GM12878 (cell line): ENCODE measurements at regions not wholly inside any gene's neighbourhood (a gene's known extent, or its start where the extent isn't known, plus 50 kb on each side); places are given as distances from the start of the nearest gene placed in this dataset.

Source experiments
- ATAC-seq: fragments of 200-7000 bp; cut with Tn5 transposase; 3 replicates; pipeline ENCODE4 v1.9.1; 2020; ENCODE audit warnings: mild to moderate bottlenecking, moderate library complexity
- BruUV-seq: library from RNA; stranded (reverse); fragments of 400-500 nt; replicated peaks from 2 replicates; lab custom pipeline; 2021; lab: Mats Ljungman, UMichigan
- CTCF ChIA-PET: fragments of 300-600 bp; sonication (Branson Sonifier 250); formaldehyde crosslinking; extraction: SDS; loops from one replicate; lab custom pipeline; 2021; ENCODE audit warnings: inconsistent platforms; lab: Yijun Ruan, JAX
- POLR2A ChIA-PET: fragments of 350-600 bp; formaldehyde crosslinking; extraction: SDS; loops from one replicate; lab custom pipeline; 2021; ENCODE audit warnings: inconsistent platforms; lab: Charles Lee
- RAD21 ChIA-PET: fragments of 300-600 bp; sonication (Branson Sonifier 250); formaldehyde crosslinking; loops from one replicate; lab custom pipeline; 2023; ENCODE audit warnings: antibody characterized with exemption; ENCODE audit not compliant: unreplicated experiment; lab: Charles Lee
- SMC1A ChIA-PET: fragments of 300-600 bp; sonication (Branson Sonifier 250); formaldehyde crosslinking; loops from one replicate; lab custom pipeline; 2023; ENCODE audit not compliant: unreplicated experiment, uncharacterized antibody; lab: Charles Lee
- DNase-seq: peaks from one replicate; pipeline ENCODE4 v3.0.0-alpha.2; 2011; ENCODE audit warnings: low read depth, low spot score
- FAIRE-seq: peaks from 3 replicates; lab custom pipeline; 2011; peaks lifted over from hg19 to GRCh38; lab: Jason Lieb, UNC
- H2AFZ ChIP-seq: 2 replicates; pipeline ENCODE4 v1.6.0; 2011; ENCODE audit warnings: low read depth, low read length, control low read depth; ENCODE audit not compliant: control insufficient read depth
- H3K27ac ChIP-seq: 2 replicates; pipeline ENCODE4 v1.5.1; 2011; ENCODE audit warnings: control low read depth; ENCODE audit not compliant: control insufficient read depth, insufficient read depth
- H3K27me3 ChIP-seq, 2 experiments: replicated peaks in 1 of 2; 2 replicates each; pipeline versions ENCODE4 v1.6.0 to v1.6.1; 2011; ENCODE audit warnings: low read length in 1 of 2; ENCODE audit not compliant: control insufficient read depth in 2 of 2, insufficient read depth in 2 of 2
- H3K36me3 ChIP-seq, 2 experiments: 2 replicates each; pipeline ENCODE4 v1.5.1; 2011; ENCODE audit warnings: low read length in 1 of 2; ENCODE audit not compliant: control insufficient read depth in 2 of 2, insufficient read depth in 2 of 2
- H3K4me1 ChIP-seq: 2 replicates; pipeline ENCODE4 v1.6.1; 2011; ENCODE audit warnings: mild to moderate bottlenecking, low read length, moderate library complexity, mixed read lengths; ENCODE audit not compliant: control insufficient read depth, insufficient read depth
- H3K4me2 ChIP-seq: 2 replicates; pipeline ENCODE4 v1.6.0; 2011; ENCODE audit warnings: control low read depth; ENCODE audit not compliant: control insufficient read depth, insufficient read depth
- H3K4me3 ChIP-seq: fragments of 200-600 bp; sonication (generic); 2 replicates; pipeline ENCODE4 v1.5.1; 2016
- H3K79me2 ChIP-seq: 2 replicates; pipeline ENCODE4 v1.6.0; 2011; ENCODE audit warnings: low read length; ENCODE audit not compliant: control insufficient read depth, insufficient read depth
- H3K9ac ChIP-seq: 2 replicates; pipeline ENCODE4 v1.8.0; 2011; ENCODE audit warnings: low read length, control low read depth, mixed read lengths; ENCODE audit not compliant: control insufficient read depth, insufficient read depth
- H3K9me3 ChIP-seq: replicated peaks from 3 replicates; pipeline ENCODE4 v1.5.1; 2011; ENCODE audit warnings: mild to moderate bottlenecking, low read length; ENCODE audit not compliant: control insufficient read depth, insufficient read depth
- H4K20me1 ChIP-seq: 2 replicates; pipeline ENCODE4 v1.6.0; 2011; ENCODE audit not compliant: control insufficient read depth, insufficient read depth
- ASH2L ChIP-seq: fragments of 300-600, 200-600 bp; sonication (generic); IDR thresholded peaks from 2 replicates; pipeline ENCODE4 v1.6.1; 2017; ENCODE audit warnings: low read depth, mild to moderate bottlenecking, borderline replicate concordance
- BRCA1 ChIP-seq: IDR thresholded peaks from 2 replicates; pipeline ENCODE4 v1.6.1; 2011; ENCODE audit warnings: low read depth, low read length, improper control_type of control experiment
- CHD2 ChIP-seq: IDR thresholded peaks from 2 replicates; pipeline ENCODE4 v1.6.1; 2011; ENCODE audit warnings: low read depth, low read length, improper control_type of control experiment, borderline replicate concordance
- CREB1 ChIP-seq: IDR thresholded peaks from 2 replicates; pipeline ENCODE4 v1.6.1; 2012; ENCODE audit warnings: low read depth, mild to moderate bottlenecking, inconsistent platforms
- E4F1 ChIP-seq: fragments of 450-650 bp; IDR thresholded peaks from 2 replicates; pipeline ENCODE4 v1.6.1; 2018; ENCODE audit warnings: borderline replicate concordance, mild to moderate bottlenecking; ENCODE audit not compliant: partially characterized antibody
- EZH2 ChIP-seq: IDR thresholded peaks from 2 replicates; pipeline ENCODE4 v1.6.1; 2012; ENCODE audit warnings: low read depth, mild to moderate bottlenecking, control low read depth, inconsistent platforms, low read length, borderline replicate concordance; ENCODE audit not compliant: control insufficient read depth
- HDGF ChIP-seq: fragments of 450-650 bp; IDR thresholded peaks from 2 replicates; pipeline ENCODE4 v1.6.1; 2016; ENCODE audit warnings: antibody characterized with exemption
- IKZF2 ChIP-seq, 2 experiments: fragments of 450-650 bp; IDR thresholded peaks; 2 replicates each; pipeline ENCODE4 v1.6.1; 2017; ENCODE audit warnings: mild to moderate bottlenecking in 2 of 2, moderate library complexity in 2 of 2
- RCOR1 ChIP-seq: conservative IDR thresholded peaks from 2 replicates; pipeline ENCODE4 v1.6.1; 2012; ENCODE audit warnings: low read depth, low read length, improper control_type of control experiment
- SIN3A ChIP-seq: IDR thresholded peaks from 2 replicates; pipeline ENCODE4 v1.6.1; 2012; ENCODE audit warnings: low read depth, low read length, improper control_type of control experiment
- SUPT20H ChIP-seq: IDR thresholded peaks from 2 replicates; pipeline ENCODE4 v1.6.1; 2011; ENCODE audit warnings: low read depth, mild to moderate bottlenecking, low read length, moderate library complexity, borderline replicate concordance; ENCODE audit not compliant: control insufficient read depth
- TARDBP ChIP-seq: IDR thresholded peaks from 2 replicates; pipeline ENCODE4 v1.6.1; 2016; ENCODE audit warnings: borderline replicate concordance
- TCF7 ChIP-seq: IDR thresholded peaks from 2 replicates; pipeline ENCODE4 v1.6.1; 2014; ENCODE audit warnings: antibody characterized with exemption, borderline replicate concordance
- USF1 ChIP-seq: IDR thresholded peaks from 2 replicates; pipeline ENCODE4 v1.6.1; 2011; ENCODE audit warnings: borderline replicate concordance, low read depth, mild to moderate bottlenecking, moderate library complexity, mixed read lengths, low read length; ENCODE audit not compliant: insufficient read depth; ENCODE audit errors: extremely low read length
- YY1 ChIP-seq: IDR thresholded peaks from 2 replicates; pipeline ENCODE4 v1.6.1; 2011; ENCODE audit warnings: low read depth, mild to moderate bottlenecking, low read length
- ZBTB40 ChIP-seq: fragments of 450-650 bp; IDR thresholded peaks from 2 replicates; pipeline ENCODE4 v1.6.1; 2016; ENCODE audit warnings: mild to moderate bottlenecking, moderate library complexity, borderline replicate concordance
- ZNF24 ChIP-seq: fragments of 450-650 bp; IDR thresholded peaks from 2 replicates; pipeline ENCODE4 v1.6.1; 2017; ENCODE audit warnings: antibody characterized with exemption, mild to moderate bottlenecking
- WGBS: methylation state at CpG from one replicate; pipeline ENCODE4 v1.1.6; 2016; ENCODE audit warnings: low lambda C conversion rate; ENCODE audit not compliant: insufficient replicate concordance, insufficient coverage; ENCODE audit errors: missing lambda C conversion rate; 5-methylcytosine and 5-hydroxymethylcytosine counted together
- in situ Hi-C: fragments of 300-500 bp; cut with MboI; formaldehyde crosslinking; loops from 9 replicates; pipeline ENCODE4 v1.14.3; 2018; ENCODE audit warnings: mixed read lengths
- intact Hi-C: fragments of 100-400 bp; cut with micrococcal nuclease; formaldehyde crosslinking; loops from one replicate; pipeline ENCODE4 v1.14.2; 2022; ENCODE audit not compliant: unreplicated experiment

GRCh38 chr4:14379183-14379582, 623.1 kb upstream of the CPEB2 start:
- in situ Hi-C loops: no loop called here
- WGBS: 0% methylated on average over 1 of the region's 1 CpG
- CTCF ChIA-PET: no interaction called here
- no TSS peak for BruUV-seq
- Histone ChIP-seq H3K9me3 (no peaks in the 10 kb centered on the region; the same call in 2 of the 3 replicates), H3K4me3 (no peak overlapping the region), H3K27ac (no peak overlapping the region), H3K4me2 (no peak overlapping the region), H3K9ac (no peak overlapping the region), H2AFZ (no peak overlapping the region), H3K79me2 (no peaks in the 10 kb centered on the region), H3K36me3 (no peaks in the 10 kb centered on the region), H4K20me1 (no peaks in the 10 kb centered on the region), H3K4me1 (no peaks in the 10 kb centered on the region), H3K27me3 (no peaks in the 10 kb centered on the region)
- intact Hi-C loops: no loop called here
- POLR2A ChIA-PET: no interaction called here
- TF ChIP-seq EZH2 (no peak), HDGF (no peak), USF1 (no peak), IKZF2 (IDR thresholded peaks at IDR 0.05) (no peak), YY1 (no peak), RCOR1 (no peak), ASH2L (no peak), TARDBP (no peak), CHD2 (no peak), ZBTB40 (no peak), ZNF24 (no peak), TCF7 (no peak), E4F1 (no peak), SUPT20H (no peak), SIN3A (no peak), CREB1 (no peak), BRCA1 (no peak)
- SMC1A ChIA-PET: no interaction called here
- no peak for ATAC-seq
- RAD21 ChIA-PET: no interaction called here
- no peak for DNase-seq
- no peak for FAIRE-seq
